ENCODE measurements at regions not wholly inside any gene's neighbourhood (a gene's known extent, or its start where the extent isn't known, plus 50 kb on each side); places are given as distances from the start of the nearest gene placed in this dataset.
A peak's percentile ranks its signal among the peaks of the same experiment; 100 is the strongest.
"Not testable (repeated sequence)": the region's sequence is repeated elsewhere in the genome, so short reads cannot be mapped to it uniquely, and the experiment has no call there.

GRCh38 chr15:38075466-38075865 lies 141.0 kb downstream of the TMCO5A start:
- no peak for DNase-seq

GRCh38 chr15:38076786-38077185 lies 142.3 kb downstream of the TMCO5A start:
- no peak for DNase-seq

- no peak for DNase-seq
Measured at GRCh38 chr15:38079236-38079635, 144.8 kb downstream of the TMCO5A start.

- DNase-seq, result no peak
Measured at GRCh38 chr15:38080651-38081275, 146.3 kb downstream of the TMCO5A start.

GRCh38 chr15:38084289-38084688 lies 149.8 kb downstream of the TMCO5A start:
- DNase-seq, result peak; percentile 49

- peak; percentile 35 for DNase-seq
Measured at GRCh38 chr15:38085114-38085513, 150.7 kb downstream of the TMCO5A start.

GRCh38 chr15:38085931-38086568 lies 151.6 kb downstream of the TMCO5A start:
- peak; percentile 12 for DNase-seq

GRCh38 chr15:38086611-38087010 lies 152.2 kb downstream of the TMCO5A start:
- no peak for DNase-seq

GRCh38 chr15:38088971-38089370 lies 154.5 kb downstream of the TMCO5A start:
- no peak for DNase-seq

- DNase-seq, result no peak
Measured at GRCh38 chr15:38090223-38090622, 155.8 kb downstream of the TMCO5A start.

GRCh38 chr15:38090678-38091077 lies 156.2 kb downstream of the TMCO5A start:
- no peak for DNase-seq

- DNase-seq, result no peak
Measured at GRCh38 chr15:38091078-38091645, 156.7 kb downstream of the TMCO5A start.

- no peak for DNase-seq
Measured at GRCh38 chr15:38093931-38094330, 158.7 kb upstream of the SPRED1 start.

GRCh38 chr15:38102972-38103371 lies 149.7 kb upstream of the SPRED1 start:
- no peak for DNase-seq

GRCh38 chr15:38103564-38103963 lies 149.1 kb upstream of the SPRED1 start:
- no peak for DNase-seq

- no peak for DNase-seq
Measured at GRCh38 chr15:38111070-38111469, 141.6 kb upstream of the SPRED1 start.

- DNase-seq, result no peak
Measured at GRCh38 chr15:38112406-38112805, 140.2 kb upstream of the SPRED1 start.

GRCh38 chr15:38115121-38115520 lies 137.5 kb upstream of the SPRED1 start:
- DNase-seq, result no peak

GRCh38 chr15:38117781-38118180 lies 134.9 kb upstream of the SPRED1 start:
- DNase-seq, result no peak

- not testable (repeated sequence) for DNase-seq
Measured at GRCh38 chr15:38119865-38120264, 132.8 kb upstream of the SPRED1 start.

GRCh38 chr15:38127306-38127771 lies 125.3 kb upstream of the SPRED1 start:
- no peak for DNase-seq

GRCh38 chr15:38128341-38128781 lies 124.3 kb upstream of the SPRED1 start:
- DNase-seq, result peak; percentile 44

GRCh38 chr15:38128921-38129320 lies 123.7 kb upstream of the SPRED1 start:
- DNase-seq, result no peak

GRCh38 chr15:38129531-38130204 lies 123.0 kb upstream of the SPRED1 start:
- peak; percentile 96 for DNase-seq

Measured in MV-4-11 (cell line).